HG03025 (cell line): ENCODE measurements at regions not wholly inside any gene's neighbourhood (a gene's known extent, or its start where the extent isn't known, plus 50 kb on each side); places are given as distances from the start of the nearest gene placed in this dataset.
"Not testable (repeated sequence)": the region's sequence is repeated elsewhere in the genome, so short reads cannot be mapped to it uniquely, and the experiment has no call there.

ENCODE experiments used
- ATAC-seq: cut with Tn5 transposase; IDR thresholded peaks from one replicate; pipeline ENCODE4 v1.9.1; 2021; ENCODE audit warnings: mild to moderate bottlenecking, moderate library complexity; ENCODE audit not compliant: unreplicated experiment, low FRiP score

GRCh38 chr6:120395330-120395729 is 939.0 kb downstream of the TBC1D32 start:
- ATAC-seq, result no peak

GRCh38 chr6:120392941-120393340 is 941.3 kb downstream of the TBC1D32 start:
- no peak for ATAC-seq

- ATAC-seq, result no peak
These were observed 949.6 kb downstream of the TBC1D32 start for GRCh38 chr6:120384671-120385070.

- no peak for ATAC-seq
These were observed 950.6 kb downstream of the TBC1D32 start for GRCh38 chr6:120383681-120384080.

- no peak for ATAC-seq
These were observed 955.6 kb downstream of the TBC1D32 start for GRCh38 chr6:120378582-120379220.

GRCh38 chr6:120373185-120373584 is 961.1 kb downstream of the TBC1D32 start:
- ATAC-seq, result no peak

- ATAC-seq, result no peak
These were observed 970.9 kb downstream of the TBC1D32 start for GRCh38 chr6:120363429-120363828.

- not testable (repeated sequence) for ATAC-seq
These were observed 975.7 kb downstream of the TBC1D32 start for GRCh38 chr6:120358535-120358934.

GRCh38 chr6:120357447-120357846 is 976.8 kb downstream of the TBC1D32 start:
- ATAC-seq, result no peak

GRCh38 chr6:120355822-120356221 is 978.5 kb downstream of the TBC1D32 start:
- no peak for ATAC-seq

- no peak for ATAC-seq
These were observed 979.7 kb downstream of the TBC1D32 start for GRCh38 chr6:120354452-120355098.

- no peak for ATAC-seq
These were observed 981.8 kb downstream of the TBC1D32 start for GRCh38 chr6:120352491-120352890.

GRCh38 chr6:120348926-120349325 is 985.4 kb downstream of the TBC1D32 start:
- ATAC-seq, result no peak

- no peak for ATAC-seq
These were observed 979.0 kb upstream of the MAN1A1 start for GRCh38 chr6:120328521-120328920.

GRCh38 chr6:120320481-120321162 is 971.1 kb upstream of the MAN1A1 start:
- no peak for ATAC-seq

- no peak for ATAC-seq
These were observed 954.7 kb upstream of the MAN1A1 start for GRCh38 chr6:120304223-120304622.

GRCh38 chr6:120303527-120303926 is 954.0 kb upstream of the MAN1A1 start:
- no peak for ATAC-seq

- no peak for ATAC-seq
These were observed 952.5 kb upstream of the MAN1A1 start for GRCh38 chr6:120302041-120302440.

GRCh38 chr6:120290964-120291363 is 941.4 kb upstream of the MAN1A1 start:
- no peak for ATAC-seq

- no peak for ATAC-seq
These were observed 932.4 kb upstream of the MAN1A1 start for GRCh38 chr6:120282005-120282404.

GRCh38 chr6:120279466-120280167 is 930.1 kb upstream of the MAN1A1 start:
- no peak for ATAC-seq
